ENCODE measurements at regions not wholly inside any gene's neighbourhood (a gene's known extent, or its start where the extent isn't known, plus 50 kb on each side); places are given as distances from the start of the nearest gene placed in this dataset.

- Mint-ChIP-seq H3K4me1 (ENCODE audit: low read depth) (no peaks in the 10 kb centered on the region), H3K4me3 (no peak overlapping the region), H3K27me3 (ENCODE audit: insufficient read depth) (peaks cover 42% of the 10 kb centered on the region), H3K9me3 (no peaks in the 10 kb centered on the region), H3K36me3 (ENCODE audit: low read depth) (no peaks in the 10 kb centered on the region), H3K27ac (no peak overlapping the region)
- no peak for DNase-seq
- TF ChIP-seq CTCF (IDR thresholded peaks at IDR 0.05): no peak
Measured at GRCh38 chr21:37967036-37967435, 50.8 kb upstream of the KCNJ6 start.

- Mint-ChIP-seq H3K4me1 (ENCODE audit: low read depth) (no peaks in the 10 kb centered on the region), H3K9me3 (no peaks in the 10 kb centered on the region), H3K27ac (no peak overlapping the region), H3K4me3 (no peak overlapping the region), H3K36me3 (ENCODE audit: low read depth) (no peaks in the 10 kb centered on the region), H3K27me3 (ENCODE audit: insufficient read depth) (peaks cover 46% of the 10 kb centered on the region)
- TF ChIP-seq CTCF (IDR thresholded peaks at IDR 0.05): no peak
- no peak for DNase-seq
Measured at GRCh38 chr21:37968744-37969143, 52.5 kb upstream of the KCNJ6 start.

GRCh38 chr21:37970548-37970947 lies 54.3 kb upstream of the KCNJ6 start:
- peaks cover 6% of the 10 kb centered on the region for H3K4me1 Mint-ChIP-seq (ENCODE audit: low read depth)
- no peak overlapping the region for H3K4me3 Mint-ChIP-seq
- no peak for DNase-seq

GRCh38 chr21:37971390-37971950 lies 55.2 kb upstream of the KCNJ6 start:
- no peaks in the 10 kb centered on the region for H3K9me3 Mint-ChIP-seq
- no peak overlapping the region for H3K4me3 Mint-ChIP-seq
- no peak overlapping the region for H3K27ac Mint-ChIP-seq
- no peaks in the 10 kb centered on the region for H3K36me3 Mint-ChIP-seq (ENCODE audit: low read depth)
- no peak for TF ChIP-seq CTCF (IDR thresholded peaks at IDR 0.05)
- peaks cover 6% of the 10 kb centered on the region for H3K4me1 Mint-ChIP-seq (ENCODE audit: low read depth)
- DNase-seq: no peak
- peaks cover 29% of the 10 kb centered on the region for H3K27me3 Mint-ChIP-seq (ENCODE audit: insufficient read depth)

More at GRCh38 chr21:37970548-37970947, 54.3 kb upstream of the KCNJ6 start:
- Mint-ChIP-seq H3K27ac (no peak overlapping the region), H3K36me3 (ENCODE audit: low read depth) (no peaks in the 10 kb centered on the region), H3K27me3 (ENCODE audit: insufficient read depth) (peaks cover 36% of the 10 kb centered on the region), H3K9me3 (no peaks in the 10 kb centered on the region)
- TF ChIP-seq CTCF (IDR thresholded peaks at IDR 0.05): no peak

GRCh38 chr21:37974081-37974480 lies 57.8 kb upstream of the KCNJ6 start:
- peak; percentile 51 for DNase-seq
- Mint-ChIP-seq H3K9me3 (no peaks in the 10 kb centered on the region), H3K27ac (no peak overlapping the region)

More at GRCh38 chr21:37974081-37974480, 57.8 kb upstream of the KCNJ6 start:
- Mint-ChIP-seq H3K27me3 (ENCODE audit: insufficient read depth) (peaks cover 18% of the 10 kb centered on the region), H3K36me3 (ENCODE audit: low read depth) (no peaks in the 10 kb centered on the region), H3K4me3 (no peak overlapping the region), H3K4me1 (ENCODE audit: low read depth) (peaks cover 6% of the 10 kb centered on the region)
- TF ChIP-seq CTCF (IDR thresholded peaks at IDR 0.05): no peak
